Stimulated activated CD4-positive, alpha-beta T cell treated with anti-CD3 and anti-CD28 coated beads, Interleukin-2, amount 100 ng/mL, for 4 hours (primary cell): ENCODE measurements at regions not wholly inside any gene's neighbourhood (a gene's known extent, or its start where the extent isn't known, plus 50 kb on each side); places are given as distances from the start of the nearest gene placed in this dataset.
"Not testable (repeated sequence)": the region's sequence is repeated elsewhere in the genome, so short reads cannot be mapped to it uniquely, and the experiment has no call there.

ENCODE experiments used
- DNase-seq: peaks from one replicate; pipeline ENCODE4 v3.0.0-alpha.2; 2020; ENCODE audit warnings: low read depth

DNA sequence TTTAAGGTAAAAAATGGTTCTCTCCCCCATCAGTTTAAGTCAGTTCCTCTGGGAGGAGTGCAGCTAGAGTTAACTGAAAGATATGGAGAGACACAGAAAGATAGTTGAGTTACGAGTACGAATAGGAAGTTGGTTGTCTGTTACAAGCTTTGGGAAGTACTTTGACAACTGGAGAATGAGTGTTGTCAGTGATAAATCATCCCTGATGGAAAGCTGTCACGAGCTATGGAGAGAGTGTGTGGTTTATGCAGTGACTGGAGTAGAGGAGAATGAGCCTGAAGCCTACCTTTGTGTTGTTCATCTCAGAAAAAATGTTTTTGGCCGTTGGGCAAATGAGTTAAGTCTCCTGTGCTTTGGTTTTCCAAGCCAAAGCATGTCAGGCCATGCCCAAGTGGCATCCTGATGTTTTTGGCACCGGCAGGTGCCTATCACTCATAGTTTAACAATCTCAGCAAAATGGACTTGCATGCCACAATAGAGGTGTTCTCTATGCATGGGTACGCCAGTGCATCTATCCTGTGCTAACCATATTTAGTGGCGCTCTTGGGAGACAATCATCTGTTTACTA lies 350.2 kb downstream of the IRS2 start:
- DNase-seq = no peak

DNA sequence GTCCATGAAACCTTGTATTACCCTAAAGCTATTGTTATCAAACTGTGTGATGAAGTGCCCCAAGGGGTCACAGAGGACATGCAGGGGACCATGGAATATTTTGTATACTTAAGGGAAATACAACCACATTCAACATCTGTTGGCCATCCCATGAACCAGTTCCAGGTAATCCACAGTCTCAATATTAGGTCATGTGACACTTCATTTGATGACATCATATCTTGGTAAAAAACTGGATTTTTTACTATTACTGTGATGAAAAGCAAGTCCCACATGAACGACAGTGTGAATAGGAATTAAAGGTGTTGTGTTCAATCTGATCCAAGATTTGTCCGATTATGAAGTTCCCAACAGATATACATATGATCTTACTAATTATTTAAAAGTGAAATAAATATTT lies 355.2 kb downstream of the IRS2 start:
- no peak for DNase-seq

GRCh38 chr13:109428146-109428545 lies 358.2 kb downstream of the IRS2 start:
- no peak for DNase-seq

GRCh38 chr13:109427695-109428094 lies 358.7 kb downstream of the IRS2 start:
- no peak for DNase-seq

- DNase-seq = no peak
Measured at GRCh38 chr13:109427148-109427547, 359.2 kb downstream of the IRS2 start.

DNA sequence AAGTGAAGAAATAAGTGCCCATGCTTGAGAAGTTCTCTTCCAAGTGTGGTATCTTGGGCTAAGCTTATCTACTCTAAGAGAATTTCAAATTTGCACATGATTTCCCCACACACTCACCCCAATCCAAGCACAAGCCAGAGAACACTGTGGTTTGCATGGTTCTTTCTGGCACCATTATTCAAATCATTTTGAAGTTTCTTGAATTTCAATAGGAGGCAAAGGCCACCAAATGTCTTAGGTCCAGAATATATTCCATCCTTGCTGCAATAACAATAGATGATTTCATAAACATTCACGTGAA lies 359.7 kb downstream of the IRS2 start:
- DNase-seq = no peak

DNA sequence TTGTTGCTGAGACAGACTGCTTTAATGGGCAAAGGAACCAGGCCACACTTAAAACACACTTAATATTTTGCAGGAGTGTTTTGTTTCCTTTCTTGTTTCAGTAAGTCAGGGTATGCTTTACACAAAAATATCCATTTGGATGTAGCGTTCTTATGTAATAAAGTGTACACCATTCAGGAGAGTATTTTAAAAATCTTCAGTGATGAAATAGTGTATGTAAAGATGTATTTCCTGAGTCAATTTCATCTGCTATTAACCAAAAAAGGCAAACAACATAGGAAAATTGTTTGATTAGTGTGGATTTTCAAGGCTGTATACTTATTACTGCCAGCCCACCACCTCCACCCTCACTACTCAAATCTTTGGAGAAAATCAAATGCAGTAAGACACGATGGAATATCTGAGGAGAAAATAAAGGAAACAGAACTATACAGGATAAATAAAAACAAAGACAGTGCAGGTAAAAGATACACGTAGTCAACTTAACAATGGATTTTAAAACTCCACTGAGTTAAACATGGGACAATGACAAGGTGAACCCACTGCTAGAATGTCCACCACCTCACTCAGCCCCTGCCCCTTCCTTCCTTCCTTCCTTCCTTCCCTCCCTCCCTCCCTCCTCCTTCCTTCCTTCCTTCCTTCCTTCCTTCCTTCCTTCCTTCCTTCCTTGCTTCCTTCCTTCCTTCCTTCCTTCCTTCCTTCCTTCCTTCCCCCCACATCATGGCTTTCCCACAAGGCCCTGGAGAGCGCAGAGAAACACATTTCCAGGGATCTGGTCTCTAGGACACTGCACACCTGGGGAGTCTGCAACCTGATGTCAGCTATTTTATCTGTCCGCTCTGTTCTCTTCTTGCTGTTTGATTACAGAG lies 360.3 kb downstream of the IRS2 start:
- no peak for DNase-seq

- no peak for DNase-seq
Measured at GRCh38 chr13:109422161-109422560, 364.2 kb downstream of the IRS2 start.

DNA sequence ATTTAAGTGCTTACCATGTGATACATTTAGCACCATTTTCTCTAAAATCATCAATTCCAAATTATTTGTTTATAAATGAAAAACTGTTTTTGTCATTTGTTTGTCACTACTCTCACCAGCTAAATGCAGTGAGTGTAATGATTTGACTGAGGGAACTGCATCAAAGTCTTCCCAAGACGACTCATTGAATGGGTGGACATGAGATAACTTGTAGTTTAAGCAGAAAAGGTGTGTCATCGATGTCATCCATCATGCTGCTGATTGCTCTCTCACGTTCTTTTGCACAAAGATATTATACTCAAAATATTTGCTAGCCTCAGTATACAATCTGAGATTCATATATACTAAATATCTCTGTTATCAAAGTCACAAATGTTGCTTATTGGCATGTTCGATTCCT lies 366.5 kb downstream of the IRS2 start:
- DNase-seq = no peak

GRCh38 chr13:109418111-109418510 lies 368.3 kb downstream of the IRS2 start:
- DNase-seq = no peak

GRCh38 chr13:109416001-109416400 lies 370.4 kb downstream of the IRS2 start:
- DNase-seq = no peak

DNA sequence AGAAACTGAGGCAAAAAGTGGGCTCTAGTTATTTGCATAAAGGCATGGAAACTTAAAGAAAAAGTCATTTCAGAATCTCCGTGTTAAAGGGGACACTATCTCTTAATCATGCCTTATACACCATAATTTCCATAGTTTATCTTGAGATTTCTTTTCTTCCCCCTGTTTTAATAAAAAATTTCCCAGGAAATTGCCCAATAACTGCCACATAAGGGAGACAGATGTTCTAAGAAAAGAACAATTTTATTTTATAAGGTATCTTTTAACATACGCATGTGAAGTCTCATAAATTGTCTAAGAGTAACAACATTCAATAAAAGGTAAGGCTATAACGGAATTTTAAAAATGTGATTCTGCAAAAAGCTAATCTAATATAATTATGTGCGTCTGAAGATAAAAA lies 371.3 kb downstream of the IRS2 start:
- DNase-seq = no peak

DNA sequence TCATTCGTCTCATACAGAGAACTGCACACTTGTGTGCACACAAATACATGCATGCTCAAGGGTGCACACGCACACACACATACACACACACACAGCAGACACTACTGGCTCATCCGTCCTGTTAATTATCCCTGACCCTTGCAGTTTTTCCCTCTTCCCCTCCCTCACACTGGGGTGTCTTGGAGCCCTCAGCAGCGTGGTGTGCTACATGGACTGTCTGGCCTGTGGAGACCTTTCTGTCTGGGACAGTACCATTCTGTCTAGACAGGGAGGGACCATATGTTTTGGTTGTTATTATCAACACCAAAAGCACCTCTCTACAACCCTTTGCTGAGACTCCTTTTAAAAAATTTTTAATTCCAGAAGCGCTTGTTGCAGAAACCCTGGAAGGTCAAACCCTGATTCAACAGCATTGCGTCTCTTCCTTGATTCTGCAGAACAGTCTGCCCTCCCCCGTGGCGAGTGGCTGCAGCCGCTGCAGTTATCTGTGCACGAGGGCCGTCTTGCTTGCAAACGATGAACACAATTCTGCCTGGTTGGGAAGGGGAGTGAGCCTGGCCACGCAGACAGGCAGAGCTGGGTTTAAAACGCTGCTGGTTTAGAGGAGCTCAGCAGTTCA lies 374.0 kb downstream of the IRS2 start:
- DNase-seq = no peak

DNA sequence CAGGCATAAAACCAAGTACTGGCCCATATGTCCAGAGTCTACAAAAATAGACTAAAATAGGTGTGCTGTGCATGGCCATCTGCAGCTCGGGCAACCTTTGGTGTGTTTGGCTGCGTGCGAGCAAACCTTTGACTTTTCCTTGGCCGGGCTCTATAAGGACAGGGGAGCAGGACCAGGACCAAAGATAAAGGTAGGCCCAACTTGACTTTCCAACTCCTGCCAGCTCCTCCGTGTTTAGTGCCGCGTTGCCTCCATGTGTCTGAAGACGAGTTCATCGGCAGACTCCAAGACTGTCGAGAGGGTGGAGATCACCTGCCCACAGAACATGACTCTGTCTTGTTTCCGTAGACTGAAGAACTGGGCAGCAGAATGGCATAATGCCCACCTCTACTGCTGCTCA lies 375.5 kb downstream of the IRS2 start:
- DNase-seq = no peak

- DNase-seq = no peak
Measured at GRCh38 chr13:109408591-109409382, 377.6 kb downstream of the IRS2 start.

GRCh38 chr13:109406376-109406992 lies 379.9 kb downstream of the IRS2 start:
- no peak for DNase-seq

- DNase-seq = no peak
Measured at GRCh38 chr13:109403012-109403421, 383.4 kb downstream of the IRS2 start.

DNA sequence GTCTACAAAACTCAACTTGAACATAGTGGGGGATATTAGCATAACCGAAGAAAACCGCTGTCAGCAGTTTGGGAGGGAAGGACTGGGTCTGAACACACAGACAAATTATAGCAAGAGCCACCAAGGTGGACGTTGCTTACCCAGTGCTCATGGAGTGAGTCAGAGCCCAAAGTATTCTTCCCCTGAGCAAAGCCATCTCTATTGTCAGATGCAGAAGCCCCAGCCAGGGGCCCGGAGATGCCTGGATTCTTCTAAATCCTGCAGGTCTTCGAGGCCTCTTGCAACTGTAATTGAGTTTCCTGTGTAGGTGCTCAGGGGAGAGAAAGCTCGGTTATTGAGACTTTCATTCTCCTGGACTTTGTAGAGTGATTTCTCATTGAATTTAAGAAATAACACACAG lies 384.5 kb downstream of the IRS2 start:
- no peak for DNase-seq

DNA sequence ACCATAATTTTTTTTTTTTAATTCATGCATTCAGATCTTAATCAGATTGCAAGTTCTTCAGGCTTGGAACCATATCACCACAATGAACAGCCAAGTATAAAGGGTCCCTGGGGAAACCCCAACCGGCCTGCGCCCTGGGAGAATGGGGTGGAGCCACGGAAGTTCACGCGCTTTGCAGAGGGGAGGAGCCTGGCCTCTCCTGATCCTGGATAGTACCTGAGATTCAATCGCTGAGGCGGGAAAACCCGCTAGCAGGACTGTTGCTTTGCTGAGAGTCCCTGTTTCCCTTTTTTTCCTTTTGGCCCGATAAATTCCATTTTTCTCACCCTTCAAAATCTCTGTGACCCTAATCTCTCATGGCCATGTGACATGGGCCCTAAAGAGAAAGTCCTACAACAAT lies 385.1 kb downstream of the IRS2 start:
- no peak for DNase-seq

DNA sequence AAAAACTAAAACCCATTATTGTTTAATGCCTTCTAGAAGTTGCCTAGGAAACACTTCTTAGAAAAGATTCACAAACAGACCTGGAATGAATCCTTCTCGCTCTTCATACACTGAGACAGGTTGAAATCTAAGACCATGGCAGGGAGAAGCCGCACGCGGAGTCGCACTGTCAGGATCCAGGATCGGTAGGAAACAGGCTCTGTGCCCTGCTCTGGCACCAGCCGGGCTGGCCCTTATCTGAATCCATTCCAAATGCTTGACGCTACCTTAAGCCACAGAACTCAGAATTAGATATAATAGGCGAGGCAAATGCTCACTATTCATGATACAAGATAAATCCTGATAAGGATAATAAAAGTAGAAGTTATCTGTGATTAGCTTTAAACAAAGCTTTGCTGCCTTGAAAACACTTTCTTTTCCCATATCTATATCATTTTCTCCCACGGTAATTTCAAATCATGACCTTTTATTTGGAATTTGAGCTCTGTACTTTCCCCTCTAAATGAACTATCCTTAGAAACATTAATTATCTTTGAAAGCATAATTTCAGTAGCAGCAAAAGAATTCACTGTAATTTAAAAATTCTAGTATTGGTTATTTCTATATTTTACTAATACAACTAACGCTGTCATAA lies 385.6 kb downstream of the IRS2 start:
- no peak for DNase-seq

GRCh38 chr13:109400209-109400608 lies 386.2 kb downstream of the IRS2 start:
- DNase-seq = no peak

- DNase-seq = not testable (repeated sequence)
Measured at GRCh38 chr13:109398071-109398470, 388.3 kb downstream of the IRS2 start.
